Fibroblast of pulmonary artery (primary cell): ENCODE measurements at regions not wholly inside any gene's neighbourhood (a gene's known extent, or its start where the extent isn't known, plus 50 kb on each side); places are given as distances from the start of the nearest gene placed in this dataset.

ENCODE experiments used
- DNase-seq: peaks from one replicate; pipeline ENCODE4 v3.0.0-alpha.2; 2010; ENCODE audit warnings: low read depth
- H3K4me3 ChIP-seq: replicated peaks from 2 replicates; pipeline ENCODE4 v1.5.1; 2011; ENCODE audit warnings: low read depth, mild to moderate bottlenecking, control low read depth, low read length, moderate library complexity
- CTCF ChIP-seq: IDR thresholded peaks from 2 replicates; pipeline ENCODE4 v1.5.1; 2011; ENCODE audit warnings: mild to moderate bottlenecking, control low read depth, low read length, inconsistent platforms; ENCODE audit errors: missing control alignments

GRCh38 chr5:4653475-4653874 is 486.7 kb upstream of the ADAMTS16 start:
- no peak for TF ChIP-seq CTCF
- H3K4me3 ChIP-seq: no peak overlapping the region
- DNase-seq: no peak

DNA sequence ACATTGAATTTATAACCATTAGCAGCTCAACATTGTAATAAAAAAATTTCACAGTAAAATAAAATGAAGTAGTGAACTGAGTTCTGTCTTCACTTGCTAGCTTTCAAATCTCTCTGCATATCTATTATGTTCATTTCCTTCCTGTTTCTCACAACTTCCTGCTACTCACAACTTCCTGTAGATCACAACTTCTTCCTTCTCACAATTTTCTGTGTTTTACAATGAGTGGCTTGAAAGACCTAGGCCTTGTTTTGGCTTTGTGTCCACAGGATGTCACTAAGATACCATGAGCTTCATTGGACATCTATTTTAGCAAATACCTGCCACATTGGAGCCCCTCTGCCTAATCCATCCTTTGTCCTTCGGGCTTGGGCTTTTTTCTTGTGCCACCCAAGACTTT is 480.3 kb upstream of the ADAMTS16 start:
- H3K4me3 ChIP-seq: no peak overlapping the region
- no peak for TF ChIP-seq CTCF
- DNase-seq: no peak

- no peak for TF ChIP-seq CTCF
- no peak overlapping the region for H3K4me3 ChIP-seq
- no peak for DNase-seq
Observed at GRCh38 chr5:4661326-4661725, 478.8 kb upstream of the ADAMTS16 start.

DNA sequence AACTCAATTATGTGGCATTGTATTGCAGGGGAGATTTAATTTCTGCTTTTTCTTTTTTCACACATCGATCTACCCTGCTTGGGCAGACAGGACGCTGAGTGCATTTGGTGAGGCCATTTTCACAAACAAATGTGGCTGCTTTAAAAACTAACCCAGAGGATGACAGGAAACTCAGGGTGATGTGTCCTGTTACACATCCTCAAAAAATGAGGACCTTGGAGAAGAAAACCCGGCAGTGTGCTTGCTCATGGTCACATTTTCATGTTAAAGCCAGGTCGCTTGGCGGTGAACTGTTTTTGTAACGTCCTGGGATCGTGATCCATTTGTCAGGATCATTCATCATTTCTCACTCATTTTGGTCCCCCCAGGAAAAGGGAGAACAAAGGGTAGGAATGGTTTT is 478.3 kb upstream of the ADAMTS16 start:
- no peak for TF ChIP-seq CTCF
- no peak for DNase-seq
- H3K4me3 ChIP-seq: no peak overlapping the region

- DNase-seq: no peak
- no peak for TF ChIP-seq CTCF
- no peak overlapping the region for H3K4me3 ChIP-seq
Observed at GRCh38 chr5:4662756-4663155, 477.4 kb upstream of the ADAMTS16 start.

DNA sequence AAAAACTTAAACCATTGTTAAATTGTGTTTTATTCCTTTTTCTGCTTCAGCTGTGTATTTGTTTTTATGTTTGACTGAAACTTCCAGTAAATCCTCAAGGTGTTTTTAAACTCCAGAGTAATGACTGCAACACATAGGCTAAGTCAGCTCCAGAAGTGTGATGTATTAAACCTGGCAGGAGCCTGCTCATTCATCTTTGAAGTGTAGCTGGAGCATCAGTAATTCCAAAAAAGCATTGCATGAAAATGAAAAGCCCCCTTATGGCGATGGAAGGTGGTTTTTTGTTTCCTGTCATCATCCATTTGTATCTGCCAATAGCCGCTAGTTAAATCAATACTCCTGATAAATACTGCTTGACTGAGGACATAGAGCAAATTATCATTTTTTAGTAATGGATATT is 474.2 kb upstream of the ADAMTS16 start:
- H3K4me3 ChIP-seq: no peak overlapping the region
- no peak for DNase-seq
- no peak for TF ChIP-seq CTCF

- H3K4me3 ChIP-seq: no peak overlapping the region
- no peak for TF ChIP-seq CTCF
- DNase-seq: no peak
Observed at GRCh38 chr5:4674166-4674565, 466.0 kb upstream of the ADAMTS16 start.
